Fibroblast of lung (primary cell): ENCODE measurements at regions not wholly inside any gene's neighbourhood (a gene's known extent, or its start where the extent isn't known, plus 50 kb on each side); places are given as distances from the start of the nearest gene placed in this dataset.

ENCODE experiments used
- DNase-seq, 2 donors: peaks; one replicate each; pipeline versions ENCODE4 v3.0.0 to v3.0.0-alpha.2; 2010; ENCODE audit warnings: low read depth in 2 of 2
- H2AFZ ChIP-seq: 2 replicates; pipeline ENCODE4 v1.5.1; 2012; ENCODE audit warnings: low read length, control low read depth, inconsistent platforms
- H3K27ac ChIP-seq: 2 replicates; pipeline ENCODE4 v1.5.1; 2011; ENCODE audit warnings: low read length, control low read depth; ENCODE audit not compliant: insufficient read depth
- H3K27me3 ChIP-seq: 2 replicates; pipeline ENCODE4 v1.5.1; 2011; ENCODE audit warnings: mild to moderate bottlenecking, low read length; ENCODE audit not compliant: control insufficient read depth, insufficient read depth
- H3K36me3 ChIP-seq: 2 replicates; pipeline ENCODE4 v1.5.1; 2011; ENCODE audit warnings: low read length; ENCODE audit not compliant: control insufficient read depth, insufficient read depth
- H3K4me1 ChIP-seq: 2 replicates; pipeline ENCODE4 v1.5.1; 2011; ENCODE audit warnings: low read length; ENCODE audit not compliant: control insufficient read depth, insufficient read depth; ENCODE audit errors: extremely low read depth
- H3K4me2 ChIP-seq: 2 replicates; pipeline ENCODE4 v1.5.1; 2011; ENCODE audit warnings: low read length, control low read depth; ENCODE audit not compliant: insufficient read depth; ENCODE audit errors: extremely low read depth
- H3K4me3 ChIP-seq, 4 experiments: fragments of 200-600 bp in 1 of 4; sonication (generic) in 1 of 4; replicated peaks in 1 of 4; 2 replicates each; pipeline ENCODE4 v1.5.1; 2011 to 2016; ENCODE audit warnings: low read length in 4 of 4, low read depth in 3 of 4, mild to moderate bottlenecking in 3 of 4, control low read depth in 2 of 4, inconsistent platforms in 1 of 4, mixed read lengths in 1 of 4; ENCODE audit not compliant: insufficient read depth in 1 of 4; ENCODE audit errors: control extremely low read depth in 1 of 4
- H3K79me2 ChIP-seq: 2 replicates; pipeline ENCODE4 v1.5.1; 2012; ENCODE audit warnings: mild to moderate bottlenecking, low read length, inconsistent platforms; ENCODE audit not compliant: control insufficient read depth, insufficient read depth
- H3K9ac ChIP-seq: 2 replicates; pipeline ENCODE4 v1.5.1; 2011; ENCODE audit warnings: mild to moderate bottlenecking, low read length, control low read depth; ENCODE audit not compliant: insufficient read depth
- H3K9me3 ChIP-seq: 2 replicates; pipeline ENCODE4 v1.5.1; 2012; ENCODE audit warnings: low read depth, low read length; ENCODE audit not compliant: control insufficient read depth, insufficient read depth
- H4K20me1 ChIP-seq: 2 replicates; pipeline ENCODE4 v1.5.1; 2011; ENCODE audit warnings: low read length; ENCODE audit not compliant: control insufficient read depth, insufficient read depth; ENCODE audit errors: extremely low read depth
- EZH2 ChIP-seq: IDR thresholded peaks from 2 replicates; pipeline ENCODE4 v1.5.1; 2012; ENCODE audit warnings: low read length, control low read depth, mild to moderate bottlenecking; ENCODE audit errors: missing control alignments
- TF ChIP-seq, protein P1 (sequence below), 2 donors: IDR thresholded peaks in 1 of 2; conservative IDR thresholded peaks in 1 of 2; 1 replicate in 1 of 2; 2 replicates in 1 of 2; pipeline ENCODE4 v1.5.1; 2011 to 2012; ENCODE audit warnings: low read length in 2 of 2, control low read depth in 1 of 2, inconsistent platforms in 1 of 2, low read depth in 1 of 2, mild to moderate bottlenecking in 1 of 2

DNA sequence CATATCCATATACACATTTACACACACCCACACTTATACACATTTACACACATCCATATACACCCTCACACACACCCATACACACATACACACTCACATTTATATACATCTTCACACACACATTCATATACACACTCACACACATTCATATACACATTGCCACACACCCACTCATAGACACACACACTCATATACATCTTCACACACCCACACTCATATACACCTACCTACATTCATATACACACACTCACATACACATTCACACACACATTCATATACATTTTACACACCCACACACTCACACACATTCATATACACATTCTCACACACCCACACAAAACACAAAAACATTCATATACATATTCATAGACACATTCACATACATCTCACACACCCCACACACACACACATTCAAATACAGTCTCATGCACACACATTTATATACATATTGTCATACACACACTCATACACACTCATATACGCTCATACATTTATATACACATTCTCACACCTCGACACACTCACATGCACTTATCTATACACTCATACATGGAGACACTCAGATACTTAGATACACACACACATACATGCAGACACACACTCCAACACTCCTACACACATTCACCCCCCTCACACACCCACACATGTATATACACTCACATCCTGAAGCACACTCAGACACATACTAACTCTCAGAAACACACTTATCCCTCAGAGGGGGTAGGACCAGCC lies 82.1 kb downstream of the MRPL14 start:
- TF ChIP-seq, protein P1, sequence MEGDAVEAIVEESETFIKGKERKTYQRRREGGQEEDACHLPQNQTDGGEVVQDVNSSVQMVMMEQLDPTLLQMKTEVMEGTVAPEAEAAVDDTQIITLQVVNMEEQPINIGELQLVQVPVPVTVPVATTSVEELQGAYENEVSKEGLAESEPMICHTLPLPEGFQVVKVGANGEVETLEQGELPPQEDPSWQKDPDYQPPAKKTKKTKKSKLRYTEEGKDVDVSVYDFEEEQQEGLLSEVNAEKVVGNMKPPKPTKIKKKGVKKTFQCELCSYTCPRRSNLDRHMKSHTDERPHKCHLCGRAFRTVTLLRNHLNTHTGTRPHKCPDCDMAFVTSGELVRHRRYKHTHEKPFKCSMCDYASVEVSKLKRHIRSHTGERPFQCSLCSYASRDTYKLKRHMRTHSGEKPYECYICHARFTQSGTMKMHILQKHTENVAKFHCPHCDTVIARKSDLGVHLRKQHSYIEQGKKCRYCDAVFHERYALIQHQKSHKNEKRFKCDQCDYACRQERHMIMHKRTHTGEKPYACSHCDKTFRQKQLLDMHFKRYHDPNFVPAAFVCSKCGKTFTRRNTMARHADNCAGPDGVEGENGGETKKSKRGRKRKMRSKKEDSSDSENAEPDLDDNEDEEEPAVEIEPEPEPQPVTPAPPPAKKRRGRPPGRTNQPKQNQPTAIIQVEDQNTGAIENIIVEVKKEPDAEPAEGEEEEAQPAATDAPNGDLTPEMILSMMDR (conservative IDR thresholded peaks at IDR 0.05 in 1 of 2, IDR thresholded peaks at IDR 0.05 in 1 of 2; ENCODE audit: low read depth in 1 of 2, low read length in 2 of 2) = no peak
- TF ChIP-seq EZH2 = no peak
- Histone ChIP-seq H3K4me1 (peaks cover 52% of the 10 kb centered on the region), H3K27ac (no peak overlapping the region), H3K9ac (no peak overlapping the region), H4K20me1 (no peaks in the 10 kb centered on the region), H2AFZ (no peak overlapping the region), H3K27me3 (no peaks in the 10 kb centered on the region), H3K79me2 (no peaks in the 10 kb centered on the region), H3K4me2 (no peak overlapping the region), H3K9me3 (no peaks in the 10 kb centered on the region), H3K4me3 (no peak overlapping the region), H3K36me3 (no peaks in the 10 kb centered on the region)
- no peak for DNase-seq

DNA sequence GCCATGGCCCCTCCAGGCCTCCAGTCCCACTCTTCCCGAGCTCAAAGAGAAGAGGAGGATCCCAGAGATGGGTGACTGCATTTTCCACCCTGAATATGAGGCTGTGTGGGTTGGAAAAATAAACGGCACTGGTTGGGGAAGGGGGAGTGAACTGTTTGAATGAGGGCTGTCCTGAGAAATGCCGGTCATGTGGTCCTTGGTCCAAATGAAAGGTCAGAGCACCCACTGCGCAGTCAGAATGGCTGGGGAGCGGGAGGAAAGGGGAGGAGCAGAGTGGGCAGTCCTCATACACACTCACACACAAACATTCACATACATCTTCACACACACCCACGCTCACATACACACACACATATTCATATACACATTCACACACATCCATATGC lies 83.1 kb downstream of the MRPL14 start:
- Histone ChIP-seq H3K4me2 (no peak overlapping the region), H2AFZ (no peak overlapping the region)

GRCh38 chr6:44043479-44044153 lies 83.6 kb downstream of the MRPL14 start:
- Histone ChIP-seq H3K27ac (peak overlapping the region; percentile 72), H4K20me1 (no peaks in the 10 kb centered on the region), H3K4me1 (peaks cover 40% of the 10 kb centered on the region), H3K79me2 (no peaks in the 10 kb centered on the region), H3K9me3 (no peaks in the 10 kb centered on the region), H3K4me3 (no peak overlapping the region), H3K9ac (no peak overlapping the region), H3K4me2 (no peak overlapping the region), H3K27me3 (no peaks in the 10 kb centered on the region), H2AFZ (no peak overlapping the region), H3K36me3 (no peaks in the 10 kb centered on the region)
- peak in 1 of 2 donors; percentile 37 for DNase-seq
- TF ChIP-seq, protein P1 (conservative IDR thresholded peaks at IDR 0.05 in 1 of 2, IDR thresholded peaks at IDR 0.05 in 1 of 2; ENCODE audit: low read depth in 1 of 2, low read length in 2 of 2) = no peak
- TF ChIP-seq EZH2 = no peak

More for the DNA sequence above, 83.1 kb downstream of the MRPL14 start:
- Histone ChIP-seq H4K20me1 (no peaks in the 10 kb centered on the region), H3K4me3 (no peak overlapping the region), H3K4me1 (peaks cover 44% of the 10 kb centered on the region), H3K27me3 (no peaks in the 10 kb centered on the region), H3K27ac (no peak overlapping the region), H3K36me3 (no peaks in the 10 kb centered on the region), H3K9me3 (no peaks in the 10 kb centered on the region), H3K79me2 (no peaks in the 10 kb centered on the region), H3K9ac (no peak overlapping the region)
- TF ChIP-seq, protein P1 (conservative IDR thresholded peaks at IDR 0.05 in 1 of 2, IDR thresholded peaks at IDR 0.05 in 1 of 2; ENCODE audit: low read depth in 1 of 2, low read length in 2 of 2) = no peak
- TF ChIP-seq EZH2 = no peak
- peak in 1 of 2 donors; percentile 38 for DNase-seq
